ENCODE measurements at regions not wholly inside any gene's neighbourhood (a gene's known extent, or its start where the extent isn't known, plus 50 kb on each side); places are given as distances from the start of the nearest gene placed in this dataset.
"Not testable (repeated sequence)": the region's sequence is repeated elsewhere in the genome, so short reads cannot be mapped to it uniquely, and the experiment has no call there.

- DNase-seq (ENCODE audit: low spot score): no peak
Measured at GRCh38 chr10:53534428-53534827, 761.8 kb upstream of the MBL2 start.

- no peak for DNase-seq (ENCODE audit: low spot score)
Measured at GRCh38 chr10:53528974-53529373, 756.4 kb upstream of the MBL2 start.

DNA sequence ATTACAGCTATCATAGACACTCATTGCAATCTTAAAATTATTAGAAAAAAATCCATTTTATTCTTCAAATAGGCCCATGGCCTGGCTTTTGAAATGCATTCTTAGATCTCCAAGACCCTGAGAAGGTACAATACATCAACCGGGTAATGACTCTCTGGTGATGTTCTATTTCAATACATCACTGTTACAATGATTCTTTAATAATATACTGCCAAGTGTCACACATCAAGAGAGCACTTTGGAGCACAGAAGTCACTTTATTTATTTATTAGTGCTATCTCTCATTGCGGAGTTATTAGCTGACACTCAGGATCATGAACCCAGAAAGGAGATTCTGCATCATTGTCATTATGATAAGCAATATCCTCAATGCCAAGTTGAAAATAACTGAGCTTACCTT, 748.5 kb upstream of the MBL2 start:
- DNase-seq (ENCODE audit: low spot score): no peak

- DNase-seq (ENCODE audit: low spot score): no peak
Measured at GRCh38 chr10:53508197-53508596, 735.6 kb upstream of the MBL2 start.

GRCh38 chr10:53504492-53504891, 731.9 kb upstream of the MBL2 start:
- not testable (repeated sequence) for DNase-seq (ENCODE audit: low spot score)

- no peak for DNase-seq (ENCODE audit: low spot score)
Measured at GRCh38 chr10:53491774-53492173, 719.2 kb upstream of the MBL2 start.

- no peak for DNase-seq (ENCODE audit: low spot score)
Measured at GRCh38 chr10:53490553-53490952, 718.0 kb upstream of the MBL2 start.

DNA sequence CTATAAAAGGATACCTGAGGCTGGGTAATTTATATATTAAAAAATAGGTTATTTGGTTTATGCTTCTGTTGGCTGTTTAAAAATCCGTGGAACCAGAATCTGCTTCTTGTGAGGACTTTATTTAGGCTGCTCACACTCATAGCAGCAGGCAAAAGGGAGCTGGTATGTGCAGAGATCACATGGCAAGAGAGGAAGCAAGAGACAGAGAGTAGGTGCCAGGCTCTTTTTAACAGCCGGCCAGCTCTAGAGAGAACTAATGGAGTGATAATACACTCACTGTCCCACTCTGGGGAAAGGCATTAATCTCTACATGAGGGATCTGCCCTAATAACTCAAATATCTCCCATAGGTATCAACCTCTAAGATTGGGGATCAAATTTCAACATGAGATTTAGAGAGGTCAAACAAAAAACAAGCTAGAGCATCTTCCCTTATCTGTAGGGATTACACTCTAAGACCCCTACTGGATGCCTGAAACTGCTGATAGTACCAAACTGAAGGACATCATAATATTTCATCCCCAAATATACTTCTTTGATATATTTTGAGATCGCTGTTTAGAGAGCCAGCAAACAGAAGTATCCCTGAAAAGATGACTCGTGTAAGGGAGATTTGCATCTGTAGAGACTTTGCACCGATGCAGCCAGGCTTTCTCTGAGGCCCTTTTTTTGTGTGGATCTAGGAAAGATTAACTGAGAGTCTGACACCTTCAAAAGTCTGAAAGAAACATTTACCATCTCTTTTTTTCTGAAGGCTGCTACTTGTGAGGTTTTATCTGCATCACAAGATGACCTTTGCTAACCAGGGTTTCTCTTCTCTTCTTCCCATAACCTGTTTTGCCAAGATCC, 717.0 kb upstream of the MBL2 start:
- no peak for DNase-seq (ENCODE audit: low spot score)

GRCh38 chr10:53487019-53487983, 714.7 kb upstream of the MBL2 start:
- no peak for DNase-seq (ENCODE audit: low spot score)

- not testable (repeated sequence) for DNase-seq (ENCODE audit: low spot score)
Measured at GRCh38 chr10:53485422-53485821, 712.8 kb upstream of the MBL2 start.

- no peak for DNase-seq (ENCODE audit: low spot score)
Measured at GRCh38 chr10:53479365-53479764, 706.8 kb upstream of the MBL2 start.

- no peak for DNase-seq (ENCODE audit: low spot score)
Measured at GRCh38 chr10:53477313-53477675, 704.7 kb upstream of the MBL2 start.

- no peak for DNase-seq (ENCODE audit: low spot score)
Measured at GRCh38 chr10:53476650-53477312, 704.2 kb upstream of the MBL2 start.

GRCh38 chr10:53469383-53469782, 696.8 kb upstream of the MBL2 start:
- no peak for DNase-seq (ENCODE audit: low spot score)

DNA sequence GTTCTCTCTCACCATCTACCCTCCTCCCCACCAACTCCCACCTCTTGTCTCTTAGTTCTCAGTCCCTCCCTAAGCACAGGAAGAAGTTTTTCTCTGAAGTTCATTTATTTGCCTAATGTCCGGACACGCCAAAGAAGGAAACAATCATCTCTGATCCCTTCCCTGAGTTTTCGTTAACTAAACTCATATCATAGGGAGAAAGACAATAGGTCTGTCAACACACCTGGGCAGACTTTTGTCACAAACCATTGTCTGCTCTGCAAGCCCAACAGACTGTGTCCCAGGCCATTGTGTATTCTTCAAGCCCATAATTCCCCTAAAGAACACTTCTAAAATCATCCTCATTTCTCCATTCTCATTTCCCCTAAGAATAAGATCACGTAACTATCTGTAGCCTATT, 691.0 kb upstream of the MBL2 start:
- DNase-seq (ENCODE audit: low spot score): no peak

DNA sequence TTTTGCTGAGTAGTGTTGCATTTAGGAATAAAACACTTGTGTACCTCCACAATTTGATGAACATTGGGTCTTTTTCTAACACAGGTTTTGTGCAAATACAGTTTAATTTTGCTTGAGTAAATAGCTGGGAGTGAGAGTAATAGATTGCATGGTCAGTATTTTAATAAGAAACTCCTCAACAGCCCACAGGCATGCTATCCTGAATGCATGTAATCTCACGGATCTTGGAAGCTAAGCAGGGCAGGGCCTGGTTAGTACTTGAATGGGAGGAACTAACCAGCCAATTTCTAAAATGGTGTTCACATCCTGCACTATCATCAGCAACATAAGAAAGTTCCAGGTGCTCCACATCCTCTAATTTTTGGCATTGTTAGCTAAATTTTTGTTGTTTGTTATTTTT, 685.4 kb upstream of the MBL2 start:
- DNase-seq (ENCODE audit: low spot score): no peak

DNA sequence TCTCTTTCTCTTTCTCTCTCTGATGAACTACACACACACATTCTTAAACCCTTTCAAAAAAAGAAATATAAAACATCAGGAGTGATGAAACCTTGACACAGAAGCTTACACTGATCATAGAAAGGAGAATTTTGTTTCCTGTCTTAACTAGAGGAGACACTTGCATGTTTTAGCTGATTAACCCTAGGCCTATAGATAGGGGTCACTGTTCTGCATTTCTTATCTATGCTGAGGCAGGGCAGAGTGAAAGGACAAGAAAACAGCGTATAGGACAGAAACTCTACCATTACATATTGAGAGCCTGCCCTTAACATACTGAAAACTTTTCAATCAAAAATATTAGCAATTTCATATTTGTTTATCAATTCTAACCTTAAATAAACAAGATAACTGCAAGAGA, 680.6 kb upstream of the MBL2 start:
- no peak for DNase-seq (ENCODE audit: low spot score)

DNA sequence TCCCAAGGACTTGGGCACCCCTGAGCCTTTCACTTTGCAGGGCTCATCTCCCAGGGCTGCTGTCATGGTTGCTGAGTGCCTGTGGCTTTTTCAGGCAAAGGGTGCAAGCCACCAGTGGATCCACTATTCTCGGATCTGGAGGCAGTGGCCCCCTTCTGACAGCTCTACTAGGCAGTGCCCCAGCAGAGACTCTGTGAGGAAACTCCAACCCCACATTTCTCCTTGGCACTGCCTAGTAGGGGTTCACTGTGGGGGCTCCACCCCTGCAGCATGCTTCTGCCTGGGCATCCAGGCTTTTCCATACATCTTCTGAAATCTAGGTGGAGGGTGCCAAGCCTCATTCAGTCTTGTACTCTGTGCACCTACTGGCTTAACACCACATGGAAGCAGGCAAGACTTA, 675.0 kb upstream of the MBL2 start:
- DNase-seq (ENCODE audit: low spot score): no peak

DNA sequence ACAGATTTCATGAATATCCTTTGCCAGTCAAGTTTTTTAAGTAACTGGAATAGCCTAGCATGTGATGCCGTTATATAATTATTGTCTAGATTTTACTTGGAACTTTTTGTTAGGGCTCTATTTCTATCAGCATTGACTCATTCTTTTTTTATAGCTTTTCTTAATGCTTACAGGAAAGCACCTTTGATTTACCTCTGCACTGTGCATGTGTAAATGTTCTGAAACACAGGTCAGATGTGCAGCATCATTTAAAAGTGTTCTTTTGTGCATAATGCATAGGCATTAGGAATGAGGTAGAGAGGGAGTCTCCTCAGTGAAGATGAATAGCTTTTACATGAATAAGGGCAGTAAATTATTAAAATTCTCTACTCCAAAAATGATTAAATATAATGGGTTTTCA, 669.3 kb upstream of the MBL2 start:
- no peak for DNase-seq (ENCODE audit: low spot score)

- no peak for DNase-seq (ENCODE audit: low spot score)
Measured at GRCh38 chr10:53440601-53441000, 668.0 kb upstream of the MBL2 start.

DNA sequence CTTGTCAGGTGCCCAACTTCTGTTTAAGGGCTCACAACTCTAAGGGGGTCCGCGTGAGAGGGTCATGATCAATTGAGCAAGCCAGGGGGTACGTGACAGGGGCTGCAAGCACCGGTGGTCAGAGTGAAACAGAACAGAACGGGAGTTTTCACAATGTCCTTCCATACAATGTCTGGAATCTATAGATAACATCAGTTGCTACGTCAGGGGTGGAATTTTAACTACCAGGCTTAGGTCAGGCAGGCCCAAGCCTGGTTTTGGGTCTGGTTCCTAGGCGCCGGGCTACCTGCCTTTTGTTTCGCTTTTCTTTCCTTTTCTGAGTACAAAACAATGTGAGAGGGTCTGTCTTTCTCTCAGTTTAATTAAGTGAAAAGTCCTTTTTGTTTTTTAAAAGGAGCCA, 666.5 kb upstream of the MBL2 start:
- DNase-seq (ENCODE audit: low spot score): not testable (repeated sequence)

GRCh38 chr10:53434413-53434812, 661.8 kb upstream of the MBL2 start:
- DNase-seq (ENCODE audit: low spot score): no peak

- DNase-seq (ENCODE audit: low spot score): no peak
Measured at GRCh38 chr10:53432035-53432434, 659.5 kb upstream of the MBL2 start.
